Central memory CD8-positive, alpha-beta T cell (primary cell): ENCODE measurements at regions not wholly inside any gene's neighbourhood (a gene's known extent, or its start where the extent isn't known, plus 50 kb on each side); places are given as distances from the start of the nearest gene placed in this dataset.

Experiments
- ATAC-seq: fragments of 150-1000 bp; cut with Tn5 transposase; replicated peaks from 2 replicates; pipeline ENCODE4 v1.10.0; 2022; ENCODE audit warnings: mild to moderate bottlenecking, moderate FRiP score, moderate number of reproducible peaks; ENCODE audit not compliant: poor library complexity, severe bottlenecking; ENCODE audit errors: extremely low read depth
- DNase-seq, 2 donors: peaks; one replicate each; pipeline ENCODE4 v3.0.0; 2021; ENCODE audit warnings: low spot score in 2 of 2
- H3K27ac Mint-ChIP-seq: one replicate; pipeline ENCODE4 v1.8.0; 2022; ENCODE audit warnings: low read depth, mild to moderate bottlenecking, moderate library complexity, mixed read lengths
- H3K27me3 Mint-ChIP-seq: one replicate; pipeline ENCODE4 v1.8.0; 2022; ENCODE audit warnings: mixed read lengths
- H3K36me3 Mint-ChIP-seq: one replicate; pipeline ENCODE4 v1.8.0; 2022; ENCODE audit warnings: mild to moderate bottlenecking, moderate library complexity, mixed read lengths; ENCODE audit not compliant: insufficient read depth
- H3K4me1 Mint-ChIP-seq: one replicate; pipeline ENCODE4 v1.8.0; 2022; ENCODE audit warnings: mixed read lengths
- H3K4me3 Mint-ChIP-seq: one replicate; pipeline ENCODE4 v1.8.0; 2022; ENCODE audit warnings: mild to moderate bottlenecking, moderate library complexity, mixed read lengths
- H3K9me3 Mint-ChIP-seq: one replicate; pipeline ENCODE4 v1.8.0; 2022; ENCODE audit warnings: mixed read lengths

DNA sequence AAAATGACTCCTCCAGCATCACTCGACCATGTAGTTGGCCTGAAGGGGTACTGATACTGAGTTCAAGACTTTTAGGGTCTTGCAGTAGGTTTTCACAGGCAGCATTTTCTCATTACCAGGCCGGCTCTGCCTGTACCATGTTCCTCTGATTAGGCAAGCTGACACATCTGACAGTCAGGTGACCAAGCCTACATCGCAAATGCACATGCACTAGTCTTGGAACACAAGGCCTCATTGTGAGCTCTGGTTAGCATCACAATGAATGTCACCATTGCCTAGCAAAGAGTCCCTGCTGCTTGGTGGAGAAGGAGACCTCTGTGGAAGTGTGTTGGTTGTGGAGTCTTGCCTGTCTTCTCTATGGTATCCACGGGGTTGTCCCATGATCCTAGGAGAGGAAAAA, 754.1 kb upstream of the TSPY4 start:
- Mint-ChIP-seq H3K9me3 (no peaks in the 10 kb centered on the region), H3K27me3 (no peaks in the 10 kb centered on the region), H3K4me3 (no peak overlapping the region), H3K4me1 (no peaks in the 10 kb centered on the region), H3K27ac (no peak overlapping the region), H3K36me3 (no peaks in the 10 kb centered on the region)
- DNase-seq (no peak), ATAC-seq (no peak)

- Mint-ChIP-seq H3K4me3 (no peak overlapping the region), H3K36me3 (no peaks in the 10 kb centered on the region), H3K4me1 (no peaks in the 10 kb centered on the region), H3K27ac (no peak overlapping the region), H3K27me3 (peaks cover 8% of the 10 kb centered on the region), H3K9me3 (peaks cover 6% of the 10 kb centered on the region)
- ATAC-seq: no peak
- DNase-seq: no peak
Measured at GRCh38 chrY:8590641-8591040, 746.6 kb upstream of the TSPY4 start.

- DNase-seq (no peak), ATAC-seq (no peak)
- no peak overlapping the region for H3K4me3 Mint-ChIP-seq
- peaks cover 8% of the 10 kb centered on the region for H3K27me3 Mint-ChIP-seq
- H3K27ac Mint-ChIP-seq: no peak overlapping the region
- peaks cover 6% of the 10 kb centered on the region for H3K9me3 Mint-ChIP-seq
- no peaks in the 10 kb centered on the region for H3K4me1 Mint-ChIP-seq
- H3K36me3 Mint-ChIP-seq: no peaks in the 10 kb centered on the region
Measured at GRCh38 chrY:8591821-8592516, 745.3 kb upstream of the TSPY4 start.

GRCh38 chrY:8594657-8595056, 742.6 kb upstream of the TSPY4 start:
- ATAC-seq: no peak
- Mint-ChIP-seq H3K9me3 (peaks cover 3% of the 10 kb centered on the region), H3K27ac (no peak overlapping the region), H3K27me3 (peaks cover 6% of the 10 kb centered on the region), H3K4me1 (no peaks in the 10 kb centered on the region), H3K36me3 (no peaks in the 10 kb centered on the region), H3K4me3 (no peak overlapping the region)
- no peak for DNase-seq

DNA sequence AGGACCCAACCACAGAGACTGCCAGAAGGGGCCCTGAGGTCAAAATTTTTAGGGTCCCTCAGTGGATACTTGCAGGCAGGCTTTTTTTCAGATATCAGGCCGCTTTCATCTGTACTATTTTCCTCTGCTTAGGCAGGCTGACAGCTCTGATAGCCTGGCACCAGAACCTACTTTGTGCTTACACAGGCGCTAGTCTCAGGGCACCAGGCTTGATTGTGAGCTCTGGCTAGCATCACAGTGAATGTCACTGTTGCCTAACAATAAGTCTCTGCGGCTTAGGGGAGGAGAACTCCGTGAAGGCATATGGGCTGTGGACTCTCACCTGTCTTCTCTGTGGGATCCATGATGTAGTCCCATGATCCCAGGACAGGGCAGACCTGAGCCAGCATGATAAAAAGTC, 738.1 kb upstream of the TSPY4 start:
- Mint-ChIP-seq H3K27ac (no peak overlapping the region), H3K27me3 (no peaks in the 10 kb centered on the region), H3K4me1 (no peaks in the 10 kb centered on the region), H3K4me3 (no peak overlapping the region), H3K9me3 (no peaks in the 10 kb centered on the region), H3K36me3 (no peaks in the 10 kb centered on the region)
- ATAC-seq: no peak
- no peak for DNase-seq

GRCh38 chrY:8610620-8611019, 726.6 kb upstream of the TSPY4 start:
- DNase-seq (no peak), ATAC-seq (no peak)
- H3K36me3 Mint-ChIP-seq: no peaks in the 10 kb centered on the region
- no peak overlapping the region for H3K27ac Mint-ChIP-seq
- no peaks in the 10 kb centered on the region for H3K4me1 Mint-ChIP-seq
- no peak overlapping the region for H3K4me3 Mint-ChIP-seq
- H3K9me3 Mint-ChIP-seq: peaks cover 5% of the 10 kb centered on the region
- no peaks in the 10 kb centered on the region for H3K27me3 Mint-ChIP-seq

DNA sequence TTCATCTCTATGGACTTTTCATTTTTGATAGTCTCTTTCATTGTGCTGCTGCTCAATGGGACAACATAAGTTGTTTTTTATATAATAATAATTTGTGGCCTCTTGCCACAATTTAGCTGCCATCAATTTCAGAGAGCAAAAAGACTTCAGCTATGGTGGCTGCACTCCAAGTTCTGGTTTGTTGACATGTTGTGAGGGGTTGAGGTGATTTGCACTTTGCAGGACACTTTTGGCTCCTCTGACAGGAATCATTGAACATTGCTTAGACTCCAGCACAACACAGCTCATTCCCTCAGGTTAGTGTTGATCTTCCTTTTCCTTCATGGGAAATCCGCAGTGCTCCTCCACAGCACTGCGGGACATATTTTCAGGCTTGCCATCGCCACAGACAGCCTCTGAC, 725.4 kb upstream of the TSPY4 start:
- no peak overlapping the region for H3K4me3 Mint-ChIP-seq
- H3K27ac Mint-ChIP-seq: no peak overlapping the region
- no peaks in the 10 kb centered on the region for H3K4me1 Mint-ChIP-seq
- DNase-seq (no peak), ATAC-seq (no peak)
- no peaks in the 10 kb centered on the region for H3K27me3 Mint-ChIP-seq
- H3K36me3 Mint-ChIP-seq: no peaks in the 10 kb centered on the region
- peaks cover 5% of the 10 kb centered on the region for H3K9me3 Mint-ChIP-seq

DNA sequence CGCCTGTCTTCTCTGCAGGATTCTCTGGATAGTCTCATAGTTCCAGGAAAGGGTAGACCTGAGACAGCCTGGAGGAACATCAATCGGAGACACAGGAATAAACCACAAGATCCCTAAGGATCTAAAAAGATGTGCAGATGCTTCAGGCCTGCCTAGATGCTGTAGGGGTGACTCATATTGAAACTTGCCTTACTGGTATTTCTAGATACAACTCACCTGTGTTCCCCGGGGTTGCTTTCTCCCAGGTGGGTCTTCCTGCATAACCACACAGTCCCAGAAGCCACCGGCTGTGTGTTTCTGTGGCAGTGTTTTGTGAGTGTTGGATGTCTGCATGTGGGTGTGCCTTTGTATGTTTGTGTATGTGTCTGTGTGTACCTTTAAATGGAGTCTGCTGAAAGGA, 719.0 kb upstream of the TSPY4 start:
- no peak for DNase-seq
- H3K27me3 Mint-ChIP-seq: no peaks in the 10 kb centered on the region
- no peak for ATAC-seq

GRCh38 chrY:8622156-8622555, 715.1 kb upstream of the TSPY4 start:
- Mint-ChIP-seq H3K4me1 (no peaks in the 10 kb centered on the region), H3K36me3 (no peaks in the 10 kb centered on the region), H3K9me3 (no peaks in the 10 kb centered on the region), H3K27ac (no peak overlapping the region), H3K27me3 (no peaks in the 10 kb centered on the region), H3K4me3 (no peak overlapping the region)
- ATAC-seq: no peak
- DNase-seq: no peak

More for the DNA sequence above, 719.0 kb upstream of the TSPY4 start:
- Mint-ChIP-seq H3K4me3 (no peak overlapping the region), H3K9me3 (no peaks in the 10 kb centered on the region), H3K4me1 (no peaks in the 10 kb centered on the region), H3K36me3 (no peaks in the 10 kb centered on the region), H3K27ac (no peak overlapping the region)

- H3K36me3 Mint-ChIP-seq: no peaks in the 10 kb centered on the region
- H3K27me3 Mint-ChIP-seq: no peaks in the 10 kb centered on the region
- DNase-seq: no peak
- ATAC-seq: no peak
- H3K9me3 Mint-ChIP-seq: no peaks in the 10 kb centered on the region
- H3K4me3 Mint-ChIP-seq: no peak overlapping the region
- no peaks in the 10 kb centered on the region for H3K4me1 Mint-ChIP-seq
- H3K27ac Mint-ChIP-seq: no peak overlapping the region
Measured at GRCh38 chrY:8622856-8623255, 714.4 kb upstream of the TSPY4 start.

- Mint-ChIP-seq H3K9me3 (no peaks in the 10 kb centered on the region), H3K27ac (no peak overlapping the region), H3K4me3 (no peak overlapping the region), H3K36me3 (no peaks in the 10 kb centered on the region), H3K4me1 (no peaks in the 10 kb centered on the region), H3K27me3 (no peaks in the 10 kb centered on the region)
- DNase-seq (no peak), ATAC-seq (no peak)
Measured at GRCh38 chrY:8629636-8630035, 707.6 kb upstream of the TSPY4 start.

- Mint-ChIP-seq H3K27me3 (no peaks in the 10 kb centered on the region), H3K36me3 (peaks cover 2% of the 10 kb centered on the region), H3K4me1 (no peaks in the 10 kb centered on the region), H3K27ac (no peak overlapping the region), H3K4me3 (no peak overlapping the region), H3K9me3 (no peaks in the 10 kb centered on the region)
- ATAC-seq (no peak), DNase-seq (no peak)
Measured at GRCh38 chrY:8638111-8638510, 699.2 kb upstream of the TSPY4 start.

GRCh38 chrY:8644926-8645325, 692.3 kb upstream of the TSPY4 start:
- H3K36me3 Mint-ChIP-seq: peaks cover 2% of the 10 kb centered on the region
- no peaks in the 10 kb centered on the region for H3K27me3 Mint-ChIP-seq
- H3K4me1 Mint-ChIP-seq: no peaks in the 10 kb centered on the region
- H3K9me3 Mint-ChIP-seq: no peaks in the 10 kb centered on the region
- no peak for ATAC-seq
- H3K4me3 Mint-ChIP-seq: no peak overlapping the region
- DNase-seq: no peak
- no peak overlapping the region for H3K27ac Mint-ChIP-seq

- Mint-ChIP-seq H3K36me3 (no peaks in the 10 kb centered on the region), H3K27me3 (no peaks in the 10 kb centered on the region), H3K4me3 (no peak overlapping the region), H3K4me1 (no peaks in the 10 kb centered on the region), H3K9me3 (peaks cover 5% of the 10 kb centered on the region), H3K27ac (no peak overlapping the region)
- ATAC-seq (no peak), DNase-seq (no peak)
Measured at GRCh38 chrY:8652445-8652844, 684.8 kb upstream of the TSPY4 start.
